Kidney epithelial cell (primary cell): ENCODE measurements at regions not wholly inside any gene's neighbourhood (a gene's known extent, or its start where the extent isn't known, plus 50 kb on each side); places are given as distances from the start of the nearest gene placed in this dataset.
A peak's percentile ranks its signal among the peaks of the same experiment; 100 is the strongest.

Experiments used
- DNase-seq: peaks from one replicate; pipeline ENCODE4 v3.0.0-alpha.2; 2010; ENCODE audit warnings: low read depth
- H3K27me3 ChIP-seq: 2 replicates; pipeline ENCODE4 v1.6.0; 2011; ENCODE audit warnings: low read length; ENCODE audit not compliant: control insufficient read depth, insufficient read depth
- H3K36me3 ChIP-seq: 2 replicates; pipeline ENCODE4 v1.5.1; 2011; ENCODE audit warnings: low read length; ENCODE audit not compliant: control insufficient read depth, insufficient read depth
- H3K4me3 ChIP-seq: 2 replicates; pipeline ENCODE4 v1.5.1; 2011; ENCODE audit warnings: low read depth, mild to moderate bottlenecking, control low read depth, low read length
- TF ChIP-seq, protein P1 (sequence below): IDR thresholded peaks from 2 replicates; pipeline ENCODE4 v1.5.1; 2011; ENCODE audit warnings: mild to moderate bottlenecking, moderate library complexity, low read length, control low read depth, inconsistent platforms; ENCODE audit not compliant: insufficient read depth, poor library complexity, severe bottlenecking

DNA sequence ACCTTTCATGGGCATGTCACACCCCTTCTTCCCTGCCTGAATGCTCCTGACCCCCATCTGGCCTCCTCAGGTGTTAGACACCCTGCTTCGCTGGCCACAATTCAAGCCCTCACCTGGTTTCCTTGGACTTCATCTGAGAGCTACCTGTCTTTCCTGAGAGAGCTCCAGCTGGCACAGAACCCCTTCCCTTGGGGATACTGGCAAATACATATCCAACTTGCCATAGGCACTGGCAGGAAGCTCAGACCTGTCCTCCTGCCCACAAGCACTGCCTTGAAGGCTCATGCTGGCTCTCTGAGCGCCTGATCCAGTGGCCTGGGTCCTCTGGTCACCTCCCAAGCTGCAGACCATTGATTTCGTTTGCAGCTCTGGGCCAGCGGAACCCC, 74.1 kb upstream of the MAP4K3 start:
- TF ChIP-seq, protein P1, sequence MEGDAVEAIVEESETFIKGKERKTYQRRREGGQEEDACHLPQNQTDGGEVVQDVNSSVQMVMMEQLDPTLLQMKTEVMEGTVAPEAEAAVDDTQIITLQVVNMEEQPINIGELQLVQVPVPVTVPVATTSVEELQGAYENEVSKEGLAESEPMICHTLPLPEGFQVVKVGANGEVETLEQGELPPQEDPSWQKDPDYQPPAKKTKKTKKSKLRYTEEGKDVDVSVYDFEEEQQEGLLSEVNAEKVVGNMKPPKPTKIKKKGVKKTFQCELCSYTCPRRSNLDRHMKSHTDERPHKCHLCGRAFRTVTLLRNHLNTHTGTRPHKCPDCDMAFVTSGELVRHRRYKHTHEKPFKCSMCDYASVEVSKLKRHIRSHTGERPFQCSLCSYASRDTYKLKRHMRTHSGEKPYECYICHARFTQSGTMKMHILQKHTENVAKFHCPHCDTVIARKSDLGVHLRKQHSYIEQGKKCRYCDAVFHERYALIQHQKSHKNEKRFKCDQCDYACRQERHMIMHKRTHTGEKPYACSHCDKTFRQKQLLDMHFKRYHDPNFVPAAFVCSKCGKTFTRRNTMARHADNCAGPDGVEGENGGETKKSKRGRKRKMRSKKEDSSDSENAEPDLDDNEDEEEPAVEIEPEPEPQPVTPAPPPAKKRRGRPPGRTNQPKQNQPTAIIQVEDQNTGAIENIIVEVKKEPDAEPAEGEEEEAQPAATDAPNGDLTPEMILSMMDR: no peak
- DNase-seq: no peak
- Histone ChIP-seq H3K36me3 (no peaks in the 10 kb centered on the region), H3K4me3 (no peak overlapping the region), H3K27me3 (no peaks in the 10 kb centered on the region)

DNA sequence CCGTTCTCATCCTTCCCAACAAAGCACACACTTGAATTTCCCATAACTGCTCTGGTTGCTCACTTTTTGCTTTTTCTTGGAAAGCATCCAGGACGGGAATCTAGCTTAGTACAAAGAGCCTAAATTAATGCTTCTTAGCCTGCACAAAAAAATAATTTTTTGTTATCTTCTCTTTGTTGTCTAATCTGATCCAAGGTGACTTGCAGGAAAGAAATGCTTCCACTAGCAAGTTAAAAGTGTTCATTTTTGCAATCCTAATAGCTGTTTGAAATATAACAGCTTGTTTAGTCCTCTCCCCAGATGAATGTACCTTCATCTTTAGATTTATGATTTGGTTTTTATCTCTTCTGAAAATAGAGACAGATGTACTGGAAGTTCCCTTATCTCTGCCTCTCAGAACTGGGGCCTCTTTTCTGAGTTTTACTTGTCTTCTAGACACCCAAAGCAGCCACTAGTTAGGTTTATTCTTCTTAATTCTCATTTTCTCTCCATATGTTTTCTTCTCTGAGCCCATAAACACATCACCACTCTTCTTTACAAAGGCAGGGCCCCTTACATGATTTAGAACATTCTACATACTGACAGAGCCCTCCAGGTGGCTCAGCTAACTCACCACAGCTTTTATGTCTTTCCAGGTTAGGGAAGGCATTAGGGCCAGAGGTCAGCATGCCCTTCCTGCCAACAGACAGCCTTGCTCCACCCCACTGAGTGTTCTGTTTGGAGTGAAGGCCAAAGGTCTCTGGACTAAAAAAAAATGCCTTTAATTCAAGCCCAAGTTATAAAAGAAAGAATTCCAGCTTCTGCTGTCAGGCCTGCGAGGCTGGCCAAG, 74.7 kb upstream of the MAP4K3 start:
- no peaks in the 10 kb centered on the region for H3K27me3 ChIP-seq
- TF ChIP-seq, protein P1: no peak
- H3K4me3 ChIP-seq: no peak overlapping the region
- DNase-seq: no peak
- H3K36me3 ChIP-seq: no peaks in the 10 kb centered on the region

DNA sequence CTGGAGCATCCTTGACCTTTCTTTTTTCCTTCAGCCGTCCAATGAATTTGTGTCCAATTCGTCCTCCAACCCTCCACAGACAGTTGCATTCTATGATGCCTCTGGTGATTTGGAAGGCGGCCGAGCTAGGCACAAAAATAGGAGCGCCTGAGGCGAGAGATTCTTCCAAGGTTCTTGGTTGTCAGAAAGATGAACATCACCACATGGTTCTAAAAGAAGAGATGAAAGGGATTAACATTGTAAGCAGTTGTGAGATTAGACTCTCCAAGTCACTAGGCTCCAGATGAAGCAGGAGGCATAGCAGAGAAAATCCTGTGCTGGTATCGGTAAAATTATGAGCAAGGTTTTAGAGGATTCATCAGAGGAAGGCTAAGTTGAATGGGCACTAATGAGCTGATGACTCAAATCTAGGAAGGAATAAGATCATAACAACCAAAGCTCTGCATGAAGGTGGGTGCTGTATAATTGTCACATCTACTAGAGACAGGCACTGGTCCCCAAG, 75.4 kb upstream of the MAP4K3 start:
- no peak overlapping the region for H3K4me3 ChIP-seq
- TF ChIP-seq, protein P1: no peak
- no peak for DNase-seq
- H3K27me3 ChIP-seq: no peaks in the 10 kb centered on the region
- H3K36me3 ChIP-seq: no peaks in the 10 kb centered on the region

DNA sequence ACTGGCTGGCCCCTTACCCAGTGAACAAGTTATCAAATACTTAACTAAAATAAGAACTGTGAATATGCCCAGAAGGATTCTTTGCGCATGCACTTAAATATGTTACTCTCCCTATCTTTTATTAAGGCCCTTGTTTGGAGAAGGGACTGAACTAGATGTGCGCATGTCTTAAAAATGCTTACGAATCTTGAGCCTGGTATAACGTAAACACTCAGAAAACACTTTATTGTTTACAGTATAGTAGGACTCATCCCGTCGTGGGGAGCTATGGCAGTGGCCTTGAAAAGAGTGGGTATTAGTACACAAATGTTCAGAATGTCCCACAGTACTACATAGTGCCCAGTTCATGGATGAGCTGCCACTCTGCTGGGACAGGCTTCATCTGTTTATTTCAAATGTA, 75.9 kb upstream of the MAP4K3 start:
- Histone ChIP-seq H3K36me3 (no peaks in the 10 kb centered on the region), H3K4me3 (no peak overlapping the region), H3K27me3 (no peaks in the 10 kb centered on the region)
- no peak for DNase-seq
- TF ChIP-seq, protein P1: no peak

DNA sequence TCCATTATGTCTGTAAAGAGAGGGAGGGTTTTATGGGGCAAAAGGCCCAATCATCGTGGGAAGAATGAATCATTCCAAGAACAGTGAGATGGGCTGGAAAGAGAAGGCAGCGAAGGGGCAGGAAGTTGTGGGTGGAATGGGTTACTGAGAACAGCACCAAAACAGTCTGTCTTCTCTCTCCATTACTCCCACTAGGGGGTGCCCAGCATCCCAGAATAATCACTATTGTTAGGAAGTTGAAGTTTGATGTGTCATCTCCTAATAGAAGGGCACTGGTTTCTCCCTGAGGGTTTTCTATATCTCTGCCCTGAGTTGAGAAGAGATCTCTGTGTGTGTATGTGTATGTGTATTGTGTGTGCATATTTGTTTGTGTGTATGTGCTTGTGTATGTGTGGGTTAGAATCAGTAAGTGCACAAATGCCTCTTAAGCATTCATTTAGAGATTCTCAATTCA, 76.6 kb upstream of the MAP4K3 start:
- TF ChIP-seq, protein P1: peak; percentile 60
- no peaks in the 10 kb centered on the region for H3K27me3 ChIP-seq
- no peak overlapping the region for H3K4me3 ChIP-seq
- no peaks in the 10 kb centered on the region for H3K36me3 ChIP-seq
- peak; percentile 92 for DNase-seq
